ENCODE measurements at regions not wholly inside any gene's neighbourhood (a gene's known extent, or its start where the extent isn't known, plus 50 kb on each side); places are given as distances from the start of the nearest gene placed in this dataset.

GRCh38 chr1:29839726-29840125 is 603.4 kb downstream of the PTPRU start:
- Histone ChIP-seq H4K20me1 (ENCODE audit: insufficient read depth, low read length) (no peaks in the 10 kb centered on the region), H3K27ac (ENCODE audit: extremely low read length, insufficient read depth, low read length) (no peak overlapping the region), H3K9me3 (ENCODE audit: low read length) (peaks cover 15% of the 10 kb centered on the region), H3K4me1 (ENCODE audit: insufficient read depth, low read length) (no peaks in the 10 kb centered on the region), H3K27me3 (ENCODE audit: control insufficient read depth in 1 of 2, insufficient read depth in 2 of 2, low read length in 2 of 2) (no peaks in the 10 kb centered on the region), H3K4me2 (ENCODE audit: low read depth, low read length) (no peak overlapping the region), H3K36me3 (replicated peaks in 1 of 2; ENCODE audit: control insufficient read depth in 1 of 2, insufficient read depth in 2 of 2, low read length in 2 of 2) (no peaks in the 10 kb centered on the region), H3K9ac (ENCODE audit: insufficient read depth, low read depth, low read length) (no peak overlapping the region), H3K79me2 (ENCODE audit: insufficient read depth, low read length) (no peaks in the 10 kb centered on the region), H3K4me3 (replicated peaks in 1 of 3; ENCODE audit: insufficient read depth in 1 of 3, low read depth in 2 of 3, low read length in 3 of 3) (no peak overlapping the region), H2AFZ (ENCODE audit: low read length) (no peak overlapping the region)
- no peak for FAIRE-seq
- intact Hi-C loops (cut with micrococcal nuclease; ENCODE audit: unreplicated experiment) (no loop called here), in situ Hi-C loops (cut with HindIII; ENCODE audit: extremely low pct_ligation_motif_present, low pct_unique_long_range_greater_than_20kb) (no loop called here)
- BruUV-seq (replicated peaks) = no TSS peak
- DNase-seq (ENCODE audit: low spot score) = no peak
- TF ChIP-seq SRSF1 (optimal IDR thresholded peaks at IDR 0.05; ENCODE audit: low read depth, low read length) (no peak), MLLT10 (CRISPR knock-in tag; IDR thresholded peaks at IDR 0.05) (no peak), KMT2B (CRISPR knock-in tag; IDR thresholded peaks at IDR 0.05) (no peak), THAP11 (CRISPR knock-in tag; IDR thresholded peaks at IDR 0.05) (no peak), ZNF773 (CRISPR knock-in tag; IDR thresholded peaks at IDR 0.05; ENCODE audit: borderline replicate concordance) (no peak)
- ChIA-PET CTCF (ENCODE audit: low intra/inter-chr PET ratio, low total read pairs) (no interaction called here), POLR2A (no interaction called here)
- ATAC-seq = no peak
- 0% methylated on average over 3 of the region's 4 CpGs for WGBS (ENCODE audit: low lambda C conversion rate)

GRCh38 chr1:29838738-29839320 is 602.5 kb downstream of the PTPRU start:
- Histone ChIP-seq H4K20me1 (ENCODE audit: insufficient read depth, low read length) (no peaks in the 10 kb centered on the region), H2AFZ (ENCODE audit: low read length) (no peak overlapping the region), H3K27ac (ENCODE audit: extremely low read length, insufficient read depth, low read length) (no peak overlapping the region), H3K9me3 (ENCODE audit: low read length) (peaks cover 15% of the 10 kb centered on the region), H3K4me2 (ENCODE audit: low read depth, low read length) (no peak overlapping the region), H3K79me2 (ENCODE audit: insufficient read depth, low read length) (no peaks in the 10 kb centered on the region), H3K36me3 (replicated peaks in 1 of 2; ENCODE audit: control insufficient read depth in 1 of 2, insufficient read depth in 2 of 2, low read length in 2 of 2) (no peaks in the 10 kb centered on the region), H3K4me3 (replicated peaks in 1 of 3; ENCODE audit: insufficient read depth in 1 of 3, low read depth in 2 of 3, low read length in 3 of 3) (no peak overlapping the region), H3K4me1 (ENCODE audit: insufficient read depth, low read length) (no peaks in the 10 kb centered on the region), H3K9ac (ENCODE audit: insufficient read depth, low read depth, low read length) (no peak overlapping the region), H3K27me3 (ENCODE audit: control insufficient read depth in 1 of 2, insufficient read depth in 2 of 2, low read length in 2 of 2) (no peaks in the 10 kb centered on the region)
- ATAC-seq (no peak), DNase-seq (ENCODE audit: low spot score) (no peak), FAIRE-seq (no peak)
- in situ Hi-C loops (cut with HindIII; ENCODE audit: extremely low pct_ligation_motif_present, low pct_unique_long_range_greater_than_20kb) (no loop called here), intact Hi-C loops (cut with micrococcal nuclease; ENCODE audit: unreplicated experiment) (no loop called here)
- TF ChIP-seq CREB1 (IDR thresholded peaks at IDR 0.05) (peak; percentile 93), CREB1 (CRISPR knock-in tag; IDR thresholded peaks at IDR 0.05) (no peak), PHF21A (CRISPR knock-in tag; IDR thresholded peaks at IDR 0.05) (no peak), PHF20 (CRISPR knock-in tag; IDR thresholded peaks at IDR 0.05) (no peak), ZBTB25 (CRISPR knock-in tag; IDR thresholded peaks at IDR 0.05) (no peak), ATF7 (IDR thresholded peaks at IDR 0.05) (peak; percentile 91), ATF7 (CRISPR knock-in tag; IDR thresholded peaks at IDR 0.05) (no peak), MAFK (conservative IDR thresholded peaks at IDR 0.05 in 1 of 2, IDR thresholded peaks at IDR 0.05 in 1 of 2; ENCODE audit: low read length in 2 of 2) (peak in 1 of 2 experiments; percentile 35; a peak in 2 of 4 replicates)
- BruUV-seq (replicated peaks) = no TSS peak
- CTCF ChIA-PET (ENCODE audit: low intra/inter-chr PET ratio, low total read pairs) = no interaction called here
- POLR2A ChIA-PET = no interaction called here
- WGBS (ENCODE audit: low lambda C conversion rate) = 10% methylated on average over 3 of the region's 3 CpGs
